HL-60 (cell line): ENCODE measurements at regions not wholly inside any gene's neighbourhood (a gene's known extent, or its start where the extent isn't known, plus 50 kb on each side); places are given as distances from the start of the nearest gene placed in this dataset.

ENCODE experiments used
- CTCF ChIP-seq: IDR thresholded peaks from one replicate; pipeline ENCODE4 v1.5.1; 2011; ENCODE audit warnings: low read length, control low read depth, inconsistent platforms; ENCODE audit not compliant: insufficient read depth
- REST ChIP-seq: IDR thresholded peaks from 2 replicates; pipeline ENCODE4 v1.6.1; 2012; ENCODE audit warnings: low read depth; ENCODE audit not compliant: insufficient replicate concordance

DNA sequence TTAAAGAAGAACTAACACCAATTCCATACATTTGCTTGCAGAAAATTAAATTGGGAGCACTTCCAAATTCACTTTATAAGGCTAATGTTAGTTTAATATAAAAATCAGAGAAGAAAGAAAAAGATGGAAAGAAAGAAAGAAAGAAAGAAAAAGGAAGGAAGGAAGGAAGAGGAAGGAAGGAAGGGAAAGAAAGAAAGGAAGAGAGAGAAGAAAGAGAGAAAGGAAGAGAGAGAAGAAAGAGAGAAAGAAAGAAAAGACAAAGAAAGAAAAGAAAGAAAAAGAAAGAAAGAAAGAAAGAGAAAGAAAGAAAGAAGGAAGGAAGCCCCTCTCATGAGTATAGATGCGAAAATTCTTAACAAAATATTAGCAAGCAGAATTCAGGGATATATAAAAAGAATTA is 267.7 kb downstream of the RPAP3 start:
- no peak for TF ChIP-seq CTCF
- TF ChIP-seq REST = no peak
